K562 (cell line): ENCODE measurements at regions not wholly inside any gene's neighbourhood (a gene's known extent, or its start where the extent isn't known, plus 50 kb on each side); places are given as distances from the start of the nearest gene placed in this dataset.

ENCODE experiments used
- CBFB ChIP-seq: sonication (generic); formaldehyde crosslinking; IDR thresholded peaks from 2 replicates; pipeline ENCODE4 v1.4.0; 2020; ENCODE audit warnings: mild to moderate bottlenecking, missing genetic modification reagents
- CLOCK ChIP-seq: fragments of 250-450 bp; sonication (Bioruptor Pico); IDR thresholded peaks from 2 replicates; pipeline ENCODE4 v1.4.0; 2020; ENCODE audit warnings: mild to moderate bottlenecking, moderate library complexity, borderline replicate concordance
- CREM ChIP-seq: IDR thresholded peaks from 2 replicates; pipeline ENCODE4 v1.6.1; 2014; ENCODE audit warnings: antibody characterized with exemption, low read depth
- DPF2 ChIP-seq: fragments of 450-650 bp; IDR thresholded peaks from 2 replicates; pipeline ENCODE4 v1.6.1; 2016
- ESRRA ChIP-seq: fragments of 450-650 bp; IDR thresholded peaks from 2 replicates; pipeline ENCODE4 v1.6.1; 2014; ENCODE audit warnings: low read depth, mild to moderate bottlenecking, moderate library complexity, borderline replicate concordance
- HNRNPLL ChIP-seq: fragments of 200-400 bp; formaldehyde crosslinking; IDR thresholded peaks from 2 replicates; pipeline ENCODE4 v1.6.1; 2017; ENCODE audit warnings: low read length, low read depth, mild to moderate bottlenecking; ENCODE audit not compliant: poor library complexity, severe bottlenecking
- JUND ChIP-seq, 2 experiments: IDR thresholded peaks; 2 replicates in 1 of 2; 3 replicates in 1 of 2; pipeline ENCODE4 v1.6.1; 2011; ENCODE audit warnings: borderline replicate concordance in 2 of 2, low read depth in 2 of 2, low read length in 2 of 2, improper control_type of control experiment in 1 of 2, missing biosample characterization in 1 of 2, missing genetic modification characterization in 1 of 2, missing genetic modification reagents in 1 of 2
- MYC ChIP-seq, 2 experiments: fragments of 250-450 bp in 1 of 2; sonication (Bioruptor Pico) in 1 of 2; IDR thresholded peaks; 2 replicates each; pipeline versions ENCODE4 v1.5.1 to v1.6.1; 2012 to 2021; ENCODE audit warnings: low read depth in 2 of 2, borderline replicate concordance in 1 of 2, improper control_type of control experiment in 1 of 2, low read length in 1 of 2, mild to moderate bottlenecking in 1 of 2, moderate library complexity in 1 of 2
- NCOA4 ChIP-seq: fragments of 450-650 bp; IDR thresholded peaks from 2 replicates; pipeline ENCODE4 v1.6.1; 2018; ENCODE audit warnings: mild to moderate bottlenecking; ENCODE audit not compliant: partially characterized antibody
- NRF1 ChIP-seq, 2 experiments: fragments of 450-650 bp; IDR thresholded peaks in 1 of 2; conservative IDR thresholded peaks in 1 of 2; 2 replicates each; pipeline ENCODE4 v1.6.1; 2014; ENCODE audit warnings: mild to moderate bottlenecking in 2 of 2
- PPARD ChIP-seq: fragments of 250-450 bp; sonication (Bioruptor Pico); IDR thresholded peaks from 2 replicates; pipeline ENCODE4 v1.8.0; 2022; ENCODE audit warnings: inconsistent platforms, mild to moderate bottlenecking, moderate library complexity
- PRMT5 ChIP-seq: sonication (generic); formaldehyde crosslinking; IDR thresholded peaks from 2 replicates; pipeline ENCODE4 v1.5.0; 2020; ENCODE audit warnings: missing genetic modification reagents
- RAD21 ChIP-seq, 2 experiments: fragments of 250-450 bp in 1 of 2; fragments of 450-650 bp in 1 of 2; sonication (Bioruptor Pico) in 1 of 2; formaldehyde crosslinking in 1 of 2; IDR thresholded peaks in 1 of 2; conservative IDR thresholded peaks in 1 of 2; 2 replicates each; pipeline versions ENCODE4 v1.4.0 to v1.8.0; 2020 to 2022; ENCODE audit warnings: mild to moderate bottlenecking in 2 of 2, moderate library complexity in 1 of 2
- SIN3A ChIP-seq, 2 experiments: fragments of 150-350 bp in 1 of 2; IDR thresholded peaks; 2 replicates each; pipeline ENCODE4 v1.6.1; 2011 to 2016; ENCODE audit warnings: borderline replicate concordance in 2 of 2, low read depth in 2 of 2, low read length in 2 of 2, mild to moderate bottlenecking in 2 of 2, moderate library complexity in 2 of 2; ENCODE audit not compliant: control insufficient read depth in 1 of 2
- SOX6 ChIP-seq: fragments of 450-650 bp; IDR thresholded peaks from 2 replicates; pipeline ENCODE4 v1.6.1; 2014; ENCODE audit warnings: mild to moderate bottlenecking
- UBTF ChIP-seq, 2 experiments: IDR thresholded peaks; 2 replicates each; pipeline ENCODE4 v1.6.1; 2012; ENCODE audit warnings: improper control_type of control experiment in 2 of 2, low read depth in 2 of 2, low read length in 2 of 2, borderline replicate concordance in 1 of 2
- USF1 ChIP-seq: sonication (generic); formaldehyde crosslinking; IDR thresholded peaks from 2 replicates; pipeline ENCODE4 v1.9.0; 2022; ENCODE audit warnings: mild to moderate bottlenecking, missing genetic modification reagents
- USF2 ChIP-seq: sonication (generic); formaldehyde crosslinking; IDR thresholded peaks from 2 replicates; pipeline ENCODE4 v1.5.0; 2020; ENCODE audit warnings: missing genetic modification reagents
- ZBTB8A ChIP-seq: fragments of 450-650 bp; IDR thresholded peaks from 2 replicates; pipeline ENCODE4 v1.6.1; 2018; ENCODE audit warnings: mild to moderate bottlenecking, moderate library complexity; ENCODE audit not compliant: partially characterized antibody
- ZNF431 ChIP-seq: sonication (generic); formaldehyde crosslinking; IDR thresholded peaks from 2 replicates; pipeline ENCODE4 v1.8.0; 2022; ENCODE audit warnings: mild to moderate bottlenecking, missing genetic modification reagents

- TF ChIP-seq USF2, result peak; percentile 82
- no peak for TF ChIP-seq HNRNPLL
- no peak for TF ChIP-seq SOX6
- TF ChIP-seq SIN3A (IDR thresholded peaks at IDR 0.05; ENCODE audit: borderline replicate concordance in 2 of 2, control insufficient read depth in 1 of 2, low read depth in 2 of 2, low read length in 2 of 2), result no peak
- no peak for TF ChIP-seq PRMT5 (CRISPR knock-in tag)
- no peak for TF ChIP-seq DPF2
- no peak for TF ChIP-seq UBTF (IDR thresholded peaks at IDR 0.05; ENCODE audit: borderline replicate concordance in 1 of 2, low read depth in 2 of 2, low read length in 2 of 2)
- TF ChIP-seq ZNF431, result no peak
- 0 out of 2 replicates have a peak, but pooled peaks have one; percentile 20 for TF ChIP-seq JUND (IDR thresholded peaks at IDR 0.05; ENCODE audit: borderline replicate concordance, low read depth, low read length)
- no peak for TF ChIP-seq JUND (tag; IDR thresholded peaks at IDR 0.05; ENCODE audit: borderline replicate concordance, low read depth, low read length)
- TF ChIP-seq RAD21 (CRISPR knock-in tag; conservative IDR thresholded peaks at IDR 0.05 in 1 of 2, IDR thresholded peaks at IDR 0.05 in 1 of 2), result peak in 1 of 2 experiments; percentile 54; a peak in 2 of 4 replicates
- TF ChIP-seq NCOA4, result no peak
- TF ChIP-seq ESRRA, result no peak
- TF ChIP-seq NRF1 (conservative IDR thresholded peaks at IDR 0.05 in 1 of 2, IDR thresholded peaks at IDR 0.05 in 1 of 2), result no peak
- peak; percentile 88 for TF ChIP-seq USF1 (CRISPR knock-in tag)
- no peak for TF ChIP-seq ZBTB8A
- TF ChIP-seq CREM, result peak; percentile 15; the same call in 1 of the 2 replicates
- TF ChIP-seq CLOCK (CRISPR knock-in tag), result no peak
- 0 out of 2 replicates have a peak, but pooled peaks have one; percentile 45 for TF ChIP-seq CBFB (CRISPR knock-in tag)
- peak; percentile 77 for TF ChIP-seq MYC (IDR thresholded peaks at IDR 0.05; ENCODE audit: low read depth, low read length)
- no peak for TF ChIP-seq MYC (CRISPR knock-in tag; IDR thresholded peaks at IDR 0.05; ENCODE audit: borderline replicate concordance, low read depth)
- TF ChIP-seq PPARD (CRISPR knock-in tag), result no peak
Measured at GRCh38 chr2:238970553-238971081, 122.7 kb downstream of the TWIST2 start (continued).
